DOHH2 (cell line): ENCODE measurements at regions not wholly inside any gene's neighbourhood (a gene's known extent, or its start where the extent isn't known, plus 50 kb on each side); places are given as distances from the start of the nearest gene placed in this dataset.

Experiments
- CTCF ChIP-seq: fragments of 200-600 bp; sonication (generic); IDR thresholded peaks from one replicate; pipeline ENCODE4 v1.5.1; 2014; ENCODE audit warnings: antibody characterized with exemption, mild to moderate bottlenecking, low read depth, low read length; ENCODE audit not compliant: poor library complexity, severe bottlenecking
- EZH2phosphoT487 ChIP-seq: fragments of 200-600 bp; sonication (generic); IDR thresholded peaks from 2 replicates; pipeline ENCODE4 v1.6.1; 2017; ENCODE audit warnings: borderline replicate concordance, mild to moderate bottlenecking, antibody characterized with exemption, low read length, moderate library complexity, mixed read lengths

- TF ChIP-seq CTCF (no peak), EZH2phosphoT487 (no peak)
These were observed 504.4 kb downstream of the NTRK2 start for GRCh38 chr9:85173967-85174366.
